ENCODE measurements at regions not wholly inside any gene's neighbourhood (a gene's known extent, or its start where the extent isn't known, plus 50 kb on each side); places are given as distances from the start of the nearest gene placed in this dataset.

- no peak overlapping the region for H3K27ac ChIP-seq
- H3K36me3 ChIP-seq, result no peaks in the 10 kb centered on the region
- no peak for DNase-seq
- H3K4me3 ChIP-seq, result no peak overlapping the region
- H3K4me1 ChIP-seq, result no peaks in the 10 kb centered on the region
- no peak overlapping the region for H3K9ac ChIP-seq (ENCODE audit: low read depth in 2 of 2, low read length in 2 of 2)
- no peaks in the 10 kb centered on the region for H3K9me3 ChIP-seq
- intact Hi-C loops (cut with DNase I), result no loop called here
- H3K27me3 ChIP-seq, result no peaks in the 10 kb centered on the region
- no peak for TF ChIP-seq CTCF (IDR thresholded peaks at IDR 0.05)
These were observed 190.5 kb downstream of the IRF8 start for GRCh38 chr16:86089334-86089900.

- Histone ChIP-seq H3K27me3 (no peaks in the 10 kb centered on the region), H3K9me3 (no peaks in the 10 kb centered on the region), H3K36me3 (no peaks in the 10 kb centered on the region), H3K27ac (no peak overlapping the region), H3K9ac (ENCODE audit: low read depth in 2 of 2, low read length in 2 of 2) (no peak overlapping the region), H3K4me3 (no peak overlapping the region), H3K4me1 (no peaks in the 10 kb centered on the region)
- intact Hi-C loops (cut with DNase I), result no loop called here
- no peak for TF ChIP-seq CTCF (IDR thresholded peaks at IDR 0.05)
- no peak for DNase-seq
These were observed 191.0 kb downstream of the IRF8 start for GRCh38 chr16:86089991-86090390.

- Histone ChIP-seq H3K9ac (ENCODE audit: low read depth in 2 of 2, low read length in 2 of 2) (no peak overlapping the region), H3K4me1 (no peaks in the 10 kb centered on the region), H3K36me3 (no peaks in the 10 kb centered on the region), H3K27ac (no peak overlapping the region), H3K9me3 (no peaks in the 10 kb centered on the region), H3K4me3 (no peak overlapping the region), H3K27me3 (no peaks in the 10 kb centered on the region)
- DNase-seq, result no peak
- no peak for TF ChIP-seq CTCF (IDR thresholded peaks at IDR 0.05)
- intact Hi-C loops (cut with DNase I), result no loop called here
These were observed 191.7 kb downstream of the IRF8 start for GRCh38 chr16:86090461-86091170.

- no peaks in the 10 kb centered on the region for H3K9me3 ChIP-seq
- H3K4me1 ChIP-seq, result no peaks in the 10 kb centered on the region
- intact Hi-C loops (cut with DNase I), result no loop called here
- no peaks in the 10 kb centered on the region for H3K36me3 ChIP-seq
- no peak overlapping the region for H3K9ac ChIP-seq (ENCODE audit: low read depth in 2 of 2, low read length in 2 of 2)
- DNase-seq, result no peak
- H3K27me3 ChIP-seq, result no peaks in the 10 kb centered on the region
- H3K4me3 ChIP-seq, result no peak overlapping the region
- no peak for TF ChIP-seq CTCF (IDR thresholded peaks at IDR 0.05)
- no peak overlapping the region for H3K27ac ChIP-seq
These were observed 193.0 kb downstream of the IRF8 start for GRCh38 chr16:86091976-86092375.

GRCh38 chr16:86092586-86093480 is 193.9 kb downstream of the IRF8 start:
- H3K9me3 ChIP-seq, result no peaks in the 10 kb centered on the region
- no peaks in the 10 kb centered on the region for H3K4me1 ChIP-seq
- intact Hi-C loops (cut with DNase I), result no loop called here
- DNase-seq, result no peak
- TF ChIP-seq CTCF (IDR thresholded peaks at IDR 0.05), result no peak
- H3K9ac ChIP-seq (ENCODE audit: low read depth in 2 of 2, low read length in 2 of 2), result no peak overlapping the region
- H3K36me3 ChIP-seq, result no peaks in the 10 kb centered on the region
- H3K27ac ChIP-seq, result no peak overlapping the region
- H3K27me3 ChIP-seq, result no peaks in the 10 kb centered on the region
- no peak overlapping the region for H3K4me3 ChIP-seq

All from colonic mucosa (tissue), 4 donors.